Renal cortical epithelial cell (primary cell): ENCODE measurements at regions not wholly inside any gene's neighbourhood (a gene's known extent, or its start where the extent isn't known, plus 50 kb on each side); places are given as distances from the start of the nearest gene placed in this dataset.
A peak's percentile ranks its signal among the peaks of the same experiment; 100 is the strongest.

Experiments used
- DNase-seq: peaks from one replicate; pipeline ENCODE4 v3.0.0-alpha.2; 2011; ENCODE audit warnings: low read depth

GRCh38 chr14:52380294-52380693 is 66.2 kb downstream of the PTGER2 start:
- peak; percentile 98 for DNase-seq
